ENCODE measurements at regions not wholly inside any gene's neighbourhood (a gene's known extent, or its start where the extent isn't known, plus 50 kb on each side); places are given as distances from the start of the nearest gene placed in this dataset.

DNA sequence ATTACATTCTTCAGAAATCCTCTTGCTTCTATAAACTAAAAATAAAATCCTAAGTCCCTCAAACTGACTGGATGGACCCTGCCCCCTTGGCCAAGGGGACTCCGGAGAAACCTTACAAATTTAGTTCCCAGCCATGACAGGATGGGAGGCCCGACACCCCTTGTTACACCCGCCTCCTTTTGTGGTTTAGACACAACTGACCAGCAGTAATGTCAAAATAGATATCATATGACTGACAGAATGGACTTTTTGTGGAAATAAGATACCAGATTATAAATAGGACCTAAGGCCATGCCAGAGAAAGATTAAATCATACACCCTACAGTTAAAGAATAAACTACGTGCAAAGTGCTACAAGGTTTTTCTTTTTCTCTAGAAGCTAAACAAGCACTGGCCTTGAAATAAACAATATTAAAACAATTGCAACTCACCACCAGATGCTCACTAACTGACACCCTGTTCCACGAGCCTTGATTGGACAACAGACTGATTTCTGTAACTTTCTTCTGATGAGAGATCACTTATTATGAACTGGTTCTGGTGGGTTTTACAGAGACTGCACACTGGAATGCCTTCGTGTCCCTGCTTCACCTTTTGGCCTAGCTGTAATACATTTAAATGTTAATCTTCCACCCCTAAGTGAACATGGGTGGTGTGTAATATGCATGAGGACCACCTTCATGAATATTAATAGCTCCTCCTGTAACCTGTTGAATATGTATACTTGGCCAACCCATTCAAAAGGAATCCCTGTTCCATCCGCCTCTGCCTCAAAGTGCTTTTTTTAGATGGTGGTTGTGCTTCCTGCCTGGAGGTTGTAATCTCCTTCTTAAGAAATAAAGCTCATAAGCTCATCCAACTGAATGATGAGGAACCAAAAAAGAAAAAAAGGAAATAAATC lies 99.6 kb downstream of the ODF2L start:
- TF ChIP-seq POLR2A (IDR thresholded peaks at IDR 0.05) = no peak
- no peak for TF ChIP-seq POLR2AphosphoS5 (IDR thresholded peaks at IDR 0.05)
- no peak for TF ChIP-seq CTCF (IDR thresholded peaks at IDR 0.05)
- intact Hi-C loops (cut with DNase I) = no loop called here

DNA sequence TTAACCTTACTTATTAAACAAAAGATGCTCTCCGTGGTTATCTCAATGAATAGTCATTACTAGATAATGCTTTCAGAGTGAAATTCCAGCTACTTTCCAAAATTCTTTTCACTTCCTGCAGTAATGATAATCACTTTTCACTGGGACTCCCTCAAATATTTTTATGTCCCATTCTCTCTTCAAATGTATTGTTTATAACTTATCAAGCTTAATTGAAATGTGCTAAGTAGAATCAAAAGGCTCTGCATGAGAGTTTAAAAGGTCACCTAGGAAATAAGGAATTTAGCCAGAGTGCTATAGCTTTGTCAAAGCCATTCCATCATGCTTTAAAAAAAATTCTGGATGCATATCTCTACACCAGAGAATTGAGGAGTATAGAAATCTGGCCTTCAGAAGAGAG lies 106.4 kb downstream of the ODF2L start:
- no peak for DNase-seq
- Histone ChIP-seq H3K9me3 (peaks cover 0 to 5% (median 0%) of the 10 kb centered on the region in 4 donors), H3K36me3 (no peaks in the 10 kb centered on the region), H3K4me3 (no peak overlapping the region), H3K27ac (no peak overlapping the region), H3K4me1 (no peaks in the 10 kb centered on the region), H3K27me3 (no peaks in the 10 kb centered on the region)
- TF ChIP-seq EP300 (IDR thresholded peaks at IDR 0.05) = no peak
- no peak for TF ChIP-seq CTCF (IDR thresholded peaks at IDR 0.05)
- no peak for TF ChIP-seq POLR2AphosphoS5 (IDR thresholded peaks at IDR 0.05)
- no peak for TF ChIP-seq POLR2A (IDR thresholded peaks at IDR 0.05)
- intact Hi-C loops (cut with DNase I) = no loop called here
- WGBS, 2 donors = 78% methylated on average over 1 of the region's 1 CpG

More for the DNA sequence above, 99.6 kb downstream of the ODF2L start:
- no peaks in the 10 kb centered on the region for H3K36me3 ChIP-seq
- H3K4me3 ChIP-seq = no peak overlapping the region
- no peaks in the 10 kb centered on the region for H3K4me1 ChIP-seq
- H3K27me3 ChIP-seq = no peaks in the 10 kb centered on the region
- H3K27ac ChIP-seq = no peak overlapping the region
- peaks cover 0 to 1% (median 0%) of the 10 kb centered on the region in 4 donors for H3K9me3 ChIP-seq
- no peak for DNase-seq
- WGBS, 2 donors = 75 to 78% methylated on average over 7 of the region's 7 CpGs

- H3K36me3 ChIP-seq = no peaks in the 10 kb centered on the region
- H3K4me1 ChIP-seq = no peaks in the 10 kb centered on the region
- DNase-seq = no peak
- no peak overlapping the region for H3K27ac ChIP-seq
- H3K4me3 ChIP-seq = no peak overlapping the region
- no peaks in the 10 kb centered on the region for H3K27me3 ChIP-seq
- H3K9me3 ChIP-seq = peaks cover 0 to 5% (median 0%) of the 10 kb centered on the region in 4 donors
- no peak for TF ChIP-seq POLR2A (IDR thresholded peaks at IDR 0.05)
- TF ChIP-seq POLR2AphosphoS5 (IDR thresholded peaks at IDR 0.05) = no peak
- no peak for TF ChIP-seq EP300 (IDR thresholded peaks at IDR 0.05)
- no peak for TF ChIP-seq CTCF (IDR thresholded peaks at IDR 0.05)
- intact Hi-C loops (cut with DNase I) = no loop called here
Observed at GRCh38 chr1:86289161-86289560, 107.0 kb downstream of the ODF2L start.

GRCh38 chr1:86288586-86289147 lies 107.5 kb downstream of the ODF2L start:
- no peak for TF ChIP-seq POLR2AphosphoS5 (IDR thresholded peaks at IDR 0.05)
- TF ChIP-seq CTCF (IDR thresholded peaks at IDR 0.05) = no peak
- no peak for TF ChIP-seq EP300 (IDR thresholded peaks at IDR 0.05)
- TF ChIP-seq POLR2A (IDR thresholded peaks at IDR 0.05) = no peak
- peaks cover 0 to 5% (median 0%) of the 10 kb centered on the region in 4 donors for H3K9me3 ChIP-seq
- WGBS, 2 donors = 82 to 86% methylated on average over 6 of the region's 6 CpGs
- no peak overlapping the region for H3K4me3 ChIP-seq
- no peak for DNase-seq
- H3K4me1 ChIP-seq = no peaks in the 10 kb centered on the region
- H3K27me3 ChIP-seq = no peaks in the 10 kb centered on the region
- H3K27ac ChIP-seq = no peak overlapping the region
- H3K36me3 ChIP-seq = no peaks in the 10 kb centered on the region
- intact Hi-C loops (cut with DNase I) = no loop called here
